Stimulated activated CD4-positive, alpha-beta T cell treated with anti-CD3 and anti-CD28 coated beads, Interleukin-12 subunit alpha, Interleukin-12 subunit beta, amount 100 ng/mL, for 48 hours (primary cell): ENCODE measurements at regions not wholly inside any gene's neighbourhood (a gene's known extent, or its start where the extent isn't known, plus 50 kb on each side); places are given as distances from the start of the nearest gene placed in this dataset.
"Not testable (repeated sequence)": the region's sequence is repeated elsewhere in the genome, so short reads cannot be mapped to it uniquely, and the experiment has no call there.

Source experiments
- DNase-seq, 3 donors: peaks; one replicate each; pipeline ENCODE4 v3.0.0-alpha.2; 2020; ENCODE audit warnings: low read depth in 2 of 3, low spot score in 1 of 3

DNA sequence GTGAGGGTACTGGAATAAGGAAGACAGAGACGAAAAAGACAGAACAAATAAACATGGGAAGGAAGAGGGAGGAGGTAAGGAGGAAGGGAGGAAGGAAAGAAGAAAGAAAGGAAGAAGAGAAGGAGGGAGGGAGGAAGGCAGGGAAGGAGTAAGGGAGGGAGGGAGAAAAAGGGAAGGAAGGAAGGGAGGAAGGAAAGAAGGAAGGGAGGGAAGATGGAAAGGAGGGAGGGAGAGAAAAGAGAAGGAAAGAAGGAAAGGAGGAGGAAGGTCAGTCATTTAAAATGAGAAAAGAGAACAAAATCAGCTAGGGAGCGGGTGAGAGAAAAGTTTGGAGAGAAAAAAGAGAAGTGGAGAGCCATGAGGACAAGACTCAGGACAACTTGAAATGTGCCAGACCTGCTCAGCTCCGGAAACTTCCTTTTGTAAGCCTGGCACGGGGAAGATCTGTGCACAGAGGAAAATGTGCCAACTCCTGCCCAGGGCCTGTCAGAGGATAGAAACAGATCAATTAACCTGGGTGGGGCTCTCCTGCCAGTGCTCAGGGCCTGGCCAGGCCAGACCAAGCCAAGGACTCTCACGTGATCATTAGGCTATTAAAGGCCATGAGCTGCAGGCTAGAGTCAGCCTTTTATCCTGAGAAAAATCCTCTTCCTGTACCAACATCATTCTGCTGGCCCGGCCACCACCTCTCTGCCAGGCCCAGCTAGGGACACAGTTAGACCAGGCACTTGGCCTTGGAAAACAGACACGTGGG lies 50.1 kb upstream of the BCL6 start:
- no peak for DNase-seq

DNA sequence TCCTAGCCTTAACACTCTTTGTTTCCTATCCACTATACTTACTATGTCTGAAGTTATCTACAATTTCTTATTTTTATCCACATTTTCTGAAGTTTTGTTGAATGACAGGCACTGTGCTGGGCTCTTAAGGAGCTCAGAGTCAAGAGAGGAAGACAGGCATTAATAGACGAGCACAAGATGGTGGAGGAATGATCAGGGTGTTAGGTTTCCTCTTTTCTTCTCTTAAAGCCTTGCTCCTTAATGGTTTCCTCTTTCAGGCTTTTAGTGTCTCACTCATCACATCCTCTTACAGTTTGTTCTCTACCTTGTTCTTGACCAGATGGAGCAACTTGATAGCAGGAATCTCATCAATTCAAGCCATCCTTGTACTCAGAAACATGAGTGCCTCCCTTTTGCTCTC lies 52.9 kb upstream of the BCL6 start:
- DNase-seq, result no peak

DNA sequence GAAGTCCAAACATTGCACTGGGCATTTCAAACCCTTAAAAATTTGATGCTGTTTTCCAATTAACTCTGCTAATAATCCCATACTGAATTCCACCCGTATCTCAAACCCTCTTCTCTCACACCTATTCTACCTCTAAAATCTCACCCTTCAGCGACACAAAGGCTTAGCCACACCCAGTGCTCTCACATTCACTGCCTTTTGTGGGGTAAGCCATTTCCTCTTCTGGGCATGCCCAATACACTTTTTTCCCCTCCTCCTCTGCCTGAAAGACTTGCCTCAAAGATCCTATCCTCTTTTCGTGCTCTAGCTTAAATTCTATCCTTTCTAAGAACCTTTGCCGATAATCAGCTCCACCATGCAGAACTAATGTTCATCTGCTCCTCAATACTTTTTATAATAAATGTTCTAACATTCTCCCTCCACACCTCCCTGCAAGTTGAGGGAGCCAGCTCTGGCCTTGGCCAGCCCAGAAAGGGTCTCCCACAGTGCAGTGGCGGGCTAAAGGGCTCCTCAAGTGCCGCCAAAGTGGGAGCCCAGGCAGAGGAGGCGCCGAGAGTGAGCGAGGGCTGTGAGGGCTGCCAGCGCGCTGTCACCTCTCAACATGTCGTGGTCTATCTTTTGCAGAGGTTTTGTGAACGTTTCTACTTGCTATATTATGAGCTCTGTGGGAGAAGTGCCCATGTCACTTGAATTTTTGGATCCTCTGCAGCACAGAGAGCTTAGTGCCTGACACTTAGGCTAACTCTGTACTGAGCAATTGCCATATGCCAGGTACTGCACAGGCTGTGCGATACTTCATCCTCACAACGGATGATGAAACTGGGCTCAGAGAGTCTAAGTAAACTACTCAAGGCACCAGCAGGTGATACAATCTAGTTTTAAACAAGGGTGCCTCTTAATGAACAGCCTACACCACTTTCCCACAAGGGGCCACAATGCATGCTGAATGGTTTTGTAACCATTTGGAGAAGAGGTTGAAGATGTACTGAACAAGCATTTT lies 53.6 kb upstream of the BCL6 start:
- DNase-seq, result no peak

DNA sequence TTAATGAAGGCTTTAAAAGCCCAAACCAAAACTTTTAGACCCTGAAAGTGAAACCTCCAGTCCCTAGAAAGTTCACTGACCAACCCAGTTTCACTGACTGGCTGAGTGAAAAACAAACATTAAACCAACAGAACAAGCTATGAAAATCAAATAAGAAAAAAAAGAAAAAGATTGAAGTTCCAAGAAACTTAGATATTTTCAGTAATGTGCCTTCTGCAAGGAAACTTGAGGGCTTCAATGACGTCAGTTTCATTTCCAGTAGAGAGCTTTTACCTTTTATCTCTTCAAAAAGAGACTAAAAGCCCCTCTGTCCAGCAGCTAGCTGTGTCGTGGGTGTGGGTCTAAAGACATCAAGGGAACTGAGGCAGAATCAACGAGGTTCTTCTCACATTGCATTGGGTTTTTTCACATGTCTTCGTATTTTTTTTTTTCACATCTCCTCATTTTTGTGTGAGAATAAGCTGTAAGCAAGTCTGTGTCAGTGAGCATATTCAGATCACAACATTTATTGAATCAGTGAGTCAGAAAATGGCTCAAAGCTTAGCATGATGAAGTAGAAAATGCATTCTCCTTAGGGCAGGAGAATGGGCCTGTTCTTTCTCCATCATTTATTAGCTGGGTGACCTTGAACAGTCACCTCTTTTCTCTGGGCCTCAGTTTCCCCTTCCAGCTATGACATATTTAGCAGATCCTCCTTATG lies 54.8 kb upstream of the BCL6 start:
- DNase-seq, result no peak

DNA sequence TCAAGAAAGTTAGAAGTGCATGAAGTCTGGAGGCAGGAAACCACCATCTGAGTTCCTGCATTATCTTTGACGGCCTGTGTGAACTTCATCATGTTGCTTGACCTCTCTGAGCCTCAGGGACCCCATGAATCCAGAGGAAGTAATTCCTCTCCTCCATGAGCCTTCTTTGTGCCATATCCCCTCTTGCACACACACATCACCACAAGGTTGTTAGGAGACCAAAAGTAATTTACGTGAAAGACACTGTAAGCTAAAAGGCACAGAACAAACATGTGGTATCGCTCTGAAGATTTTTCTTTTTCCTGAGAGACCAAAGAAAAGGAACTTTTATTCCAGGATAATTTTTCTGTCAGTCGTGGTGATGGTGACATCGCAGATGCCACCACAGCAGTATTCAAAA lies 55.9 kb upstream of the BCL6 start:
- DNase-seq, result no peak

DNA sequence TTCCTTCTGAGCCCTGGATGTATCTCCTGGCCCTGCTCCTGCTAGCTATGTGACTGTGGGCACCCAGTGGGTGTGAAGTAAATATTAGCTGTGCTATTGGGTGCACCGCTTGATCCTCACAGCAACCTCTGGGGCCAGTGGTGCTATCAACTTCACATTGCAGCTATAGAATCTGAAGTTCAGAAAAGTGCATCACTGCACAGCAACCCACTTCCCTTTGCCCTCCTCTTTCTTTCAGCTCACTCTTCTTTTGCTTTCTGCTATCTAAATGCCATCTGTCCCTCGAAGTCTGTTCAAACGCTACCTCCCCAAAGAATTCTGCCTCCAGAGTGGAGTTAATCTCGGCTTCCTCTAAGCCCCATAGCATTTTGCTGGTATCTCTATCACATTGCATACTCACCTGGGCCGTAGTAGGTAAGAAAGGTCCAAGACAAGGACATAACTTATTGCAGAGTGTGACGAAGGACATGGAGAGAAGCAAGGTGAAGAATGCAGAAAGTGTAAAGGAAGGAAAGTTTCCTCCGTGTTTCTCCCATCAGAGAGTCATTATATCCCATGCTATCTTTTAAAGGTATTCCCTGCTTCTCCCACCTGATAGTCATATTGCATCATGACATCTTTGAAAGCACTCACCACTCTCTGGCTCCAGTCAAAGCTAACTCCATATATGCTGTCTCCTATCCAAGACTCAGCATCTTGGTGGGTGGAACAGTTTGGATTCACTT lies 57.1 kb upstream of the BCL6 start:
- DNase-seq, result no peak

DNA sequence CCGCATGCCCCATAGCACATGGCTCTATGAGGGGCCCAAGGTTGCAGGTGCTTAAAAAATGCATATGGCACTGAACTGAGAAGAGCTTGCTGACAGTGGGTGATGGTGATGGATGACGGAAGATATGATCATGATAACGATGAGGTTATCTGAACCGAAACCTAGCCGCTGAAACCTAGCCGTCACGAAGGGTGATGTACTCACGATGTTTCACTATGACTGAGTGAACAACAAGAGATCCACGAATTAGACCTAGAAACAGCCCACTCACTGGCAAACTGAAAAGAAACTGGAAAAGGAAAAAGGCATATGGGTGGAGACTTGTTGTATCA lies 57.6 kb upstream of the BCL6 start:
- DNase-seq, result peak; percentile 62 to 76 (median 75)

DNA sequence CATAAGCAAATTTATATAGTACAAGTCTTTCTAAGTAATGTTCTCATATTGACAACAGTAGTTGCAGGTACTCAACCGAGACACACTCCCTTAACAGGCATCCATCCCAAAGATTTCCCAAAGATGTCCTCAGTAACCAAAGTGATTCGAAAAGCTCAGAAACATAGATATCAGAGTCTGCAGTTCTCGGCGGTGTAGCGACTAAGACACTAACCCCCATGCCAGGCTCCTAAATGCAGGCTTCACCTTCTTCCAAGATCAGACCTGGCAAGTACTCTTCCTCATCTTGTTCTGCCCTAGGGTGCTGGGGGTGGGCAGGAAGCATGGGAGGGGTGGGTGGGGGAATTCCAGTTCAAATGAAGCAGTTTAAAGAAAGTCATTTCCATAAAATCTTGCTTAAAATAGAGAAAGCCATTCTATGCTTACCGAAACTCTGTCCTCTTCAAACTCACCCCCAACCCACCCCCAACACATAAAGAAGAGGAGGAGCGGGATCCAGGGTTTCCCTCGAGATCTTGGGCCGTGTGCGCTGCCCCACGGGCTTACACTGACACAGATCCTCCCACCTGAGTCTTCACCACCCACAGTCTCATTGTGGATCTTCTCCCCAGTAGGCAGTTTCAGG lies 59.0 kb upstream of the BCL6 start:
- DNase-seq, result no peak

DNA sequence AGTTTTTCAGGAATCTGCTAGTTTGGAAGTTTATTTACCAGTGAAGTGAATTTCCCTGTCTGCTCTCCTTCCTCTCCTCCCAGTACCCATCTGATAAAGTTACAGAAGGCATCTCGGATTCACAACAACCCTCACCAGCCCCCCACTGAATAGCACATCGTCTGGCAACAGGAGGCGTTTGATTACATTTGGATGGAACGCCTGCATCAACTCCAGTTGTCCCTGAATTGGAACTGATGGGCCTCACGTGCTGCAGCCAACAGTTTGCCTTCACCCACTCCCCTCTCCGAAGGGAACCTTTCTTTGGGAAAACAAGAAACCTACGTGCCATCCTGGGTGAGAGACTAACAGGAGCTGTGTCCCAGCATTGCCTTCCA lies 59.5 kb upstream of the BCL6 start:
- no peak for DNase-seq

DNA sequence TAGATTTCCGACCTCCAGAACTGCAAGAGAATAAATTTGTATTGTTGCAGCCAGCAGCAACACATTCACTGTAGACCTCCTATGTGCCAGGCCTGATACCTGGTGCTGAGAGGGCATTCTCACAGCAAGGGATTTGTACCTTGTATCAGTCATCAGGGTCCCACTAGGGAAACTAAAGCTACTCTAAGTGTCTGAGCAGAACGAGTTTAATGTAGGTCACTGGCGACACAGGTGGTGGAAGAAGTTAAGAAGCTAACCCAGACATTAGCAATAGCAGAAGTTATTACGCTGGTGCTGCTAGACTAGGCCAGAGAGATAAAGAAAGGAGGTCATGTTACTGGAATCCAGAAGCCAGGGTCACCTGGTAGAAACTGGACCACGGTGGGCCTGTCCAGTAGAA lies 60.5 kb upstream of the BCL6 start:
- DNase-seq, result no peak

DNA sequence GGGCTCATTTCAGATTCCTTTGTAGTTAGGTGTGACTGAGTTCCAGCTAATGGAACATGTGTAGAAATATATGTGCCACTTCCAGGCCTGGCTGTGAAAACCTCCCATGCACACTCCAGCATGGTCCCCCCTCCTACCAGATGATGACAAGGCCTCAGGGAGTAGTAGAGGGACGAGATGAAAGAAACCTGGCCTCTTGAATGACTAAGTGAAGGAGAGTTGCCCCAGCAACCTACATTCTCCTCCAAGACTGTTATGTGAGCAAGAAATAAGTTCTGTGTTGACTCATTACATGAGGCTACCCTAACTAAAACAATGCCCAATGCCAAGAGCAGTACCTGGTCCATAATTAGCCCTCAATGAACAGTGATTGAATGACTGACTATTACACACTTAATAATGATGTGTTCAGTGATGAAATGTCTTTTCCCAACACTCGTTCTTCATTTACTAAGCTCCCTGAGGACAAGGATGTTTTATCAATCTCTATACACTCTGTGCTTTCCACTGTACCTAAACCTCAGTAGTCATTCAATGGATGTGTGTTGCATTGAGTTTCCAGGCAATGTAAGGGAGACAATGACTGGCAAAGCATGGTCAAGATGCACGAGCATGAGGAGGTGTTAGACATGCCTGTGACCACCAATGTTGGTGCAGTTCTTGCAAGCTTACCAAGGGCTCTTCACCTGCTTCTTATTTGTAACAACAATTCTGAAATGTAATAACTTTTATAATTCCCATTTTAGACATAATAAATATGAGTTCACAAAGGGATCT lies 62.0 kb upstream of the BCL6 start:
- DNase-seq, result peak; percentile 42 to 65 (median 47)

DNA sequence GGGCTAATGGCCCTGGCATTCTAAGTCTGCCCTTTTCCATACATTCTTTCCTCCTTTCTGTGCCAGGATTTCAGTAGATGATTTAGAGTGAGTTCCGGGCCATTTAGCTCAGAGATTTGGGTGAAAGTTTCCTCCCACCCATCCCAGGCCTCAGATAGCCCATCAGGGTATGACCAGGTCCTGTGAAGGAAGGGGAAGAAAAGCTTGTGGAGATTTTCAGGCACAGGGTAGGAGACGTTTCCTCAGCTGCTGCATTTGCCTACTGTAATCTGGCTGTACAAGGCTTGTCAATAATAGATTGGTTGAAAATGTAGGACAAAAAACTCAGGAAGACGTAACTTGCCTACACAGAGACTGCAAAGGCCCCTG lies 63.2 kb upstream of the BCL6 start:
- DNase-seq, result no peak

DNA sequence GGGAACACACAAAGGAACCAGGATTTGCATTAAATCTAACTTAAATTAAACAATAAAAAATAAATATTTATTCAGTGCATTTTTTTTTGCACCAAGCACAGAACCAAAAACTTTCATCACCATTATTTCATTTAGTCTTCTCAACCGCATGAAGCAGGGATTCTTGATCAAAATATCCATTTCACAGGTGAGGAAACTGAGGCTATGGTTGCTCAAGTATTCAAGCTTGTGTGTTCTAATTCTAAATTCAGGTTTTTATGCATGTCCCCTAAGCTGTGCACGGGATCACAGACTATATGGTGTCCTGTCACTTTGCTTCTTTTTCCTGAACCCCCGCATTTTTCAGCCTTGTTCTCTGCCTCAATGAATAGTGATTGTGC lies 64.3 kb upstream of the BCL6 start:
- no peak for DNase-seq

DNA sequence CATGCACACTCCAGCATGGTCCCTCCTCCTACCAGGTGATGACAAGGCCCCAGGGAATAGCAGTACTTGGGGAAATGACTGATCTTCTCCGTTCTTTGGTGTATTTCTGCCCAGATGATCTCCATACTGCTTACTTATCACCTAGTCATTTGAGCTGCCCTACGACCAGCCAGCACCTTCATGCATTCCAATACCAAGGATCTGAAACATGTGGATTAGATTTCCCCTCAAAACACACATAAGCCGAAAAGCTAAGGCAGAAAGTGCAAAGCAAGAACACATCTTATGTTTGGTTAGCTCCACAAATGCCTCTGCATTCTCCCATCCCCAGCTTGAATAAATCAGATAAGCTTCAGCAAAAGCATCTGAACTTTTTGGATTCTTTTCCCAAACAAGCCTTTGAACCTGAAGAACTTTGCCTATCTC lies 64.8 kb upstream of the BCL6 start:
- DNase-seq, result no peak

DNA sequence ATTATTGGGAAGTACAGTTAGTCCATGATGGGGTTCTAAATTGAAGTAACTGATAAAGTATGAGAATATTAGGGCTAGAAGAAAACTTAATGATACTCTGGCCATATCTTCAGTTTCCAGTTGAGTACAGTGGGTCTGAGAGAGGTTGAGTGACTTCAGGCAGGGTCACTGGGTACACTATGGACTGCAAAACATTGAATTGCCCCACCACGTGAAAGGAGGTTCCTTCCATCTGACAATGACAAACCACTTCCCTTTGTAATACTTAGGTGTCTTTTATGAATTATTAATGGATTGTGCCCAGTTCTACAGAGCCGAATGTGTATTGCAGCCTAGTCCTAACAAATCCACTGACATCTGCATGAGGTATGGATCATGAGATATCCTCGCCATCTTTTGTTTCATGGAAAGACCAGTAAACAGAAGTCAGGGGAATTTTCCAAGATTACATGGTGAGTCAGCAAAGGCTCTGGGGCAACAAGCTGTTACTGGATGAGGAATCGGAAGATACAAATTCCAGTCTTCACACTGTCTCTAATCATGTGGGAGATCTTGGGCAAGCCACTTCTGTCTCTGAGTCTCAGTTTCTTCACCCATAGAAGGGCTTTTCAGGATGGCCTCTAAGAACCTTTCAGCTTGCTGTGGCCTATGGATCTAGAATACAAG lies 66.5 kb upstream of the BCL6 start:
- DNase-seq, result no peak

DNA sequence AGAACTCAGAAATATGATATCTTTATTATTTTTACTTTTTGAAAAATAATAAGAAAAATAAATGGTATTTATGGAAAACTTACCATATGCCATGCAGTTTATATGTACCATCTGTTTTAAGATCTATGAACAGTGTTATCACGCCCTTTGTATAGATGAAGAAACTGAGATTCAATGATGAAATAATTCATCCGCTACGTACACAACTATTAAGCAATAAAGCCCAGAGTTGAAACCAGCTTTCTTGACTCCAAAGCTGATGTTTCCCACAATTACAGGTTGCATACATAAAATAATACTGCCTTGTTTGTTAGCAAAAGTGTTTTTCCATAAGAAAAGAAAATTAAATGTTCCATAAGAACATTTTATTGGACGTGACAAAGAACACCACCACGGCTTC lies 67.2 kb upstream of the BCL6 start:
- no peak for DNase-seq

DNA sequence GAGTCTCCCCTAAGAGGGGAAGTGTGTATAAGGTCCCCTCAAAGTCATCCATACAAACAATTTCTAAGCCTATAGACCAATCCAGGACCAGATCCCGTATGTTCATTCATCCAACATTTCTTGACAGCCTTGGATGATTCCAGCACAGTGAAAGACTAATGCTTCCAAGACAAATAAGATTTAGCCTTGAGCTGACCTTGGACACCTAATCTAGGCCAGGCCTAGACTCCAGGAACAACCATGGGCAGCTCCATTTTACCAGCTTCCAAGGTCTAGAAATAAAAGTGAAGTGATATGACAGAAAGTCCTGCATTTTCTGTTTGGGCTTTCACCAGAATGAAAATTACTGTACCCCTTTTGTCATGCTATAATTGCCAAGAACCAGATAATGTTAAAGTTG lies 67.9 kb upstream of the BCL6 start:
- no peak for DNase-seq

DNA sequence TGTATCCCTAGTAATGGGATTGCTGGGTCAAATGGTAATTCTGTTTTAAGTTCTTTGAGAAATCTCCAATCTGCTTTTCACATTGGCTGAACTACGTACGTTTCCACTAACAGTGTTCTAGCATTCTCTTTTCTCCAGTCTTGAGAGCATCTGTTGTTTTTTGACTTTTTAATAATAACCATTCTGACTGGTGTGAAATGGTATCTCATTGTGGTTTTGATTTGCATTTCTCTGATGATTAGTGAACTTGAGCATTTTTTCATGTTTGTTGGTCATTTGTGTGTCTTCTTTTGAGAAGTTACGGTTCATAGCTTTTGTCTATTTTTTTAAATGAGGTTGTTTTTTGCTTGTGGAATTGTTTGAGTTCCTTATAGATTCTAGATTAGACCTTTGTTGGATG lies 72.5 kb upstream of the BCL6 start:
- DNase-seq, result not testable (repeated sequence)

DNA sequence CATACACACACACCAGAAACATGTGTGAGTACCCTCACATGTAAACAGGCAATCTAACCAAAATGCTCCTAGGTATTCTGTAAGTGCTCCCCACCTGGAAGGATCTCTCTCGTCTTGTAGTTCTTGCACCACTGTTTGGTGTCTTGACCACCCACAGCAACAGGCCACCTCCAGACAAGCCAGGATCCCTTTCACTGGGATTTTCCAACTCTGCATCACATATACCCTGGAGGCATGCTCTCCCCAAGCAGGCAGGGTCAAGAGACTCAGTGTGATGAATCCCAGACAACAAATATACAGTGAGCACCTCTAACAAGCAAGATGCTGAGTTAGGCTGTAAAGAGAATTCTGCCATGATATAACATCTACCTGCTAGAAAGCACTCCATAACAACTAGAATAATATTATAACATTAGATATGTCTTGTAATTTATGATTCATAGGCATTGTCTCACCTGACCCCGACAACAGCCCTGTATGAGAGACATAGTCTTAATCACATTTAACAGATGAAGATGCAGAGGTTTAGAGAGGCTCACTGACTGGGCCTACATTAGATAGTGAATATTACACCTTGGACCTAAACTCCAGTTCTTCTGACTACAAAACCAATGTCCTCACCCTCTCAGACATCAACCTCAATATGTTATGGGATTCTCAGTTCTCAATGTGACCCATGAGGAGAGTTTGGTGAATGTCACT lies 76.5 kb upstream of the BCL6 start:
- no peak for DNase-seq
